RWPE1 (cell line): ENCODE measurements at regions not wholly inside any gene's neighbourhood (a gene's known extent, or its start where the extent isn't known, plus 50 kb on each side); places are given as distances from the start of the nearest gene placed in this dataset.

ENCODE experiments used
- CTCF ChIA-PET: fragments of 350-600 bp; sonication (Branson Sonifier 250); formaldehyde crosslinking; extraction: SDS; loops from one replicate; lab custom pipeline; 2021; lab: Yijun Ruan, JAX
- POLR2A ChIA-PET: fragments of 400-600 bp; formaldehyde crosslinking; extraction: SDS; loops from one replicate; lab custom pipeline; 2020; ENCODE audit warnings: antibody characterized with exemption; ENCODE audit not compliant: low non-redundant PET; lab: Yijun Ruan, JAX
- DNase-seq: peaks from one replicate; pipeline ENCODE4 v3.0.0; 2012; ENCODE audit warnings: low spot score
- H3K27ac ChIP-seq: fragments of 450-650 bp; 2 replicates; pipeline ENCODE4 v1.5.1; 2017
- TF ChIP-seq, protein P1 (sequence below): fragments of 450-650 bp; conservative IDR thresholded peaks from 2 replicates; pipeline ENCODE4 v1.5.1; 2017; ENCODE audit warnings: low read depth, mild to moderate bottlenecking

- DNase-seq, result no peak
Observed at GRCh38 chr5:25029004-25029403, 384.2 kb upstream of the CDH10 start.

GRCh38 chr5:25027526-25027925, 382.7 kb upstream of the CDH10 start:
- ChIA-PET POLR2A (no interaction called here), CTCF (no interaction called here)
- no peak overlapping the region for H3K27ac ChIP-seq
- no peak for DNase-seq
- TF ChIP-seq, protein P1, sequence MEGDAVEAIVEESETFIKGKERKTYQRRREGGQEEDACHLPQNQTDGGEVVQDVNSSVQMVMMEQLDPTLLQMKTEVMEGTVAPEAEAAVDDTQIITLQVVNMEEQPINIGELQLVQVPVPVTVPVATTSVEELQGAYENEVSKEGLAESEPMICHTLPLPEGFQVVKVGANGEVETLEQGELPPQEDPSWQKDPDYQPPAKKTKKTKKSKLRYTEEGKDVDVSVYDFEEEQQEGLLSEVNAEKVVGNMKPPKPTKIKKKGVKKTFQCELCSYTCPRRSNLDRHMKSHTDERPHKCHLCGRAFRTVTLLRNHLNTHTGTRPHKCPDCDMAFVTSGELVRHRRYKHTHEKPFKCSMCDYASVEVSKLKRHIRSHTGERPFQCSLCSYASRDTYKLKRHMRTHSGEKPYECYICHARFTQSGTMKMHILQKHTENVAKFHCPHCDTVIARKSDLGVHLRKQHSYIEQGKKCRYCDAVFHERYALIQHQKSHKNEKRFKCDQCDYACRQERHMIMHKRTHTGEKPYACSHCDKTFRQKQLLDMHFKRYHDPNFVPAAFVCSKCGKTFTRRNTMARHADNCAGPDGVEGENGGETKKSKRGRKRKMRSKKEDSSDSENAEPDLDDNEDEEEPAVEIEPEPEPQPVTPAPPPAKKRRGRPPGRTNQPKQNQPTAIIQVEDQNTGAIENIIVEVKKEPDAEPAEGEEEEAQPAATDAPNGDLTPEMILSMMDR, result no peak

More at GRCh38 chr5:25029004-25029403, 384.2 kb upstream of the CDH10 start:
- TF ChIP-seq, protein P1, result no peak
- POLR2A ChIA-PET, result no interaction called here
- H3K27ac ChIP-seq, result no peak overlapping the region
- CTCF ChIA-PET, result no interaction called here

GRCh38 chr5:25027061-25027460, 382.3 kb upstream of the CDH10 start:
- POLR2A ChIA-PET, result no interaction called here
- CTCF ChIA-PET, result interaction anchor here (0.6 kb wide), 1 partner anchor 286 kb away, joined by 4 read pairs; no protein-coding TSS in a partner anchor
- no peak for DNase-seq
- TF ChIP-seq, protein P1, result no peak
- H3K27ac ChIP-seq, result no peak overlapping the region

GRCh38 chr5:25025831-25026230, 381.1 kb upstream of the CDH10 start:
- H3K27ac ChIP-seq, result no peak overlapping the region
- TF ChIP-seq, protein P1, result no peak
- POLR2A ChIA-PET, result no interaction called here
- CTCF ChIA-PET, result no interaction called here
- DNase-seq, result no peak

- TF ChIP-seq, protein P1, result no peak
- CTCF ChIA-PET, result interaction anchor here (1.0 kb wide), 1 partner anchor 20 kb away, joined by 5 read pairs; no protein-coding TSS in a partner anchor
- POLR2A ChIA-PET, result no interaction called here
- H3K27ac ChIP-seq, result no peak overlapping the region
- DNase-seq, result no peak
Observed at GRCh38 chr5:25020454-25020853, 375.7 kb upstream of the CDH10 start.

GRCh38 chr5:25009063-25009462, 364.3 kb upstream of the CDH10 start:
- POLR2A ChIA-PET, result no interaction called here
- DNase-seq, result no peak
- CTCF ChIA-PET, result interaction anchor here (0.6 kb wide), 1 partner anchor 475 kb away, joined by 3 read pairs; no protein-coding TSS in a partner anchor
- no peak overlapping the region for H3K27ac ChIP-seq
- TF ChIP-seq, protein P1, result no peak

- no peak for DNase-seq
- ChIA-PET CTCF (interaction anchor here (0.5 to 1.4 kb wide), 2 partner anchors 24 to 327 kb away, joined by 3 read pairs; no protein-coding TSS in a partner anchor), POLR2A (no interaction called here)
- TF ChIP-seq, protein P1, result no peak; the same call in 1 of the 2 replicates
- H3K27ac ChIP-seq, result no peak overlapping the region
Observed at GRCh38 chr5:25006734-25007133, 362.0 kb upstream of the CDH10 start.
